Upper lobe of left lung (tissue), 4 donors: ENCODE measurements at regions not wholly inside any gene's neighbourhood (a gene's known extent, or its start where the extent isn't known, plus 50 kb on each side); places are given as distances from the start of the nearest gene placed in this dataset.

Experiments used
- CTCF ChIP-seq, 6 experiments: fragments of 450-650 bp in 4 of 6; fragments of 200-600 bp in 2 of 6; sonication (generic) in 2 of 6; IDR thresholded peaks; one replicate each; pipeline ENCODE4 v1.5.1; 2016 to 2019; ENCODE audit warnings: antibody characterized with exemption in 6 of 6
- EP300 ChIP-seq, 4 donors: sonication (generic); formaldehyde crosslinking; IDR thresholded peaks; one replicate each; pipeline ENCODE4 v1.5.1; 2017; ENCODE audit warnings: antibody characterized with exemption in 4 of 4, control low read depth in 2 of 4
- POLR2A ChIP-seq, 4 donors: fragments of 450-650 bp; IDR thresholded peaks; one replicate each; pipeline ENCODE4 v1.5.1; 2016 to 2017; ENCODE audit warnings: antibody characterized with exemption in 4 of 4, mild to moderate bottlenecking in 2 of 4
- POLR2AphosphoS5 ChIP-seq, 2 donors: sonication (generic); formaldehyde crosslinking; IDR thresholded peaks; one replicate each; pipeline ENCODE4 v1.5.1; 2017; ENCODE audit warnings: antibody characterized with exemption in 2 of 2

- no peak for TF ChIP-seq CTCF (IDR thresholded peaks at IDR 0.05)
- no peak for TF ChIP-seq EP300 (IDR thresholded peaks at IDR 0.05)
- TF ChIP-seq POLR2A (IDR thresholded peaks at IDR 0.05) = no peak
- no peak for TF ChIP-seq POLR2AphosphoS5 (IDR thresholded peaks at IDR 0.05)
These were observed 199.8 kb upstream of the SASH1 start for GRCh38 chr6:148142821-148143220.
